K562 (cell line): ENCODE measurements at regions not wholly inside any gene's neighbourhood (a gene's known extent, or its start where the extent isn't known, plus 50 kb on each side); places are given as distances from the start of the nearest gene placed in this dataset. TPM values are rescaled to one million over a fixed set of nuclear protein-coding genes. Genes with fewer than 3 reads are reported as not detected.

Experiments
- microRNA-seq: library from miRNA; unstranded; fragments of <30 nt; microRNA quantifications from one replicate; pipeline ENCODE4, GENCODE V29; 2018; ENCODE audit warnings: borderline microRNAs expressed
- small RNA-seq: library from RNA; depleted of rRNA; stranded (forward); fragments of <200 nt; gene quantifications from one replicate; pipeline ENCODE3, GENCODE V24; 2014

Small RNA genes lying in the stretch of these regions (microRNA-seq; reads per million reads assigned to microRNA genes)
- 1.2 reads per million, percentile 13 among the genes with 10 or more reads in this experiment for gene MIR3143

Small RNA genes lying in the stretch of these regions (small RNA-seq; reads per million reads assigned to genes)
- gene MIR3143 (0.33 reads per million), gene RNU2-62P (not detected)
